AG04449 (cell line): ENCODE measurements at regions not wholly inside any gene's neighbourhood (a gene's known extent, or its start where the extent isn't known, plus 50 kb on each side); places are given as distances from the start of the nearest gene placed in this dataset.
"Not testable (repeated sequence)": the region's sequence is repeated elsewhere in the genome, so short reads cannot be mapped to it uniquely, and the experiment has no call there.

Experiments
- CTCF ChIA-PET: fragments of 350-600 bp; formaldehyde crosslinking; extraction: SDS; loops from one replicate; lab custom pipeline; 2021; ENCODE audit warnings: antibody characterized with exemption; lab: Yijun Ruan, JAX
- POLR2A ChIA-PET: fragments of 400-600, 350-600 bp; formaldehyde crosslinking; extraction: SDS; loops from one replicate; lab custom pipeline; 2020; ENCODE audit warnings: antibody characterized with exemption, inconsistent platforms; lab: Yijun Ruan, JAX
- DNase-seq: peaks from one replicate; pipeline ENCODE4 v3.0.0-alpha.2; 2010; ENCODE audit warnings: low read depth, low spot score
- H3K4me3 ChIP-seq: 2 replicates; pipeline ENCODE4 v1.5.1; 2011; ENCODE audit warnings: low read depth, mild to moderate bottlenecking, control low read depth, low read length
- CTCF ChIP-seq: IDR thresholded peaks from one replicate; pipeline ENCODE4 v1.5.1; 2011; ENCODE audit warnings: mild to moderate bottlenecking, moderate library complexity, low read length, control low read depth, inconsistent platforms; ENCODE audit not compliant: insufficient read depth; ENCODE audit errors: missing control alignments

GRCh38 chr2:132282911-132283310 lies 121.2 kb upstream of the ANKRD30BL start:
- no peak for DNase-seq
- TF ChIP-seq CTCF, result no peak
- ChIA-PET CTCF (no interaction called here), POLR2A (no interaction called here)
- no peak overlapping the region for H3K4me3 ChIP-seq

- DNase-seq, H3K4me3 ChIP-seq, CTCF ChIA-PET, POLR2A ChIA-PET: not testable (repeated sequence)
These were observed 124.6 kb upstream of the ANKRD30BL start for GRCh38 chr2:132286289-132286911.

- POLR2A ChIA-PET, CTCF ChIA-PET, H3K4me3 ChIP-seq, DNase-seq: not testable (repeated sequence)
These were observed 126.2 kb upstream of the ANKRD30BL start for GRCh38 chr2:132287910-132288309.

- CTCF ChIA-PET, POLR2A ChIA-PET, DNase-seq, H3K4me3 ChIP-seq: not testable (repeated sequence)
These were observed 127.4 kb upstream of the ANKRD30BL start for GRCh38 chr2:132289138-132289537.

- CTCF ChIA-PET, POLR2A ChIA-PET: not testable (repeated sequence)
These were observed 126.8 kb upstream of the GPR39 start for GRCh38 chr2:132289812-132290211.

GRCh38 chr2:132300592-132301378 lies 115.8 kb upstream of the GPR39 start:
- POLR2A ChIA-PET, H3K4me3 ChIP-seq, DNase-seq, CTCF ChIA-PET: not testable (repeated sequence)

More at GRCh38 chr2:132289812-132290211, 126.8 kb upstream of the GPR39 start:
- not testable (repeated sequence) for DNase-seq, H3K4me3 ChIP-seq

GRCh38 chr2:132304661-132305380 lies 111.8 kb upstream of the GPR39 start:
- DNase-seq, CTCF ChIA-PET, POLR2A ChIA-PET: not testable (repeated sequence)
- peak overlapping the region; percentile 25; the same call in 1 of the 2 replicates for H3K4me3 ChIP-seq

GRCh38 chr2:132307613-132308198 lies 108.9 kb upstream of the GPR39 start:
- H3K4me3 ChIP-seq, POLR2A ChIA-PET, CTCF ChIA-PET, DNase-seq: not testable (repeated sequence)

GRCh38 chr2:132309203-132309602 lies 107.4 kb upstream of the GPR39 start:
- DNase-seq, POLR2A ChIA-PET, CTCF ChIA-PET, H3K4me3 ChIP-seq: not testable (repeated sequence)

- CTCF ChIA-PET, DNase-seq, POLR2A ChIA-PET, H3K4me3 ChIP-seq: not testable (repeated sequence)
These were observed 101.1 kb upstream of the GPR39 start for GRCh38 chr2:132315546-132315945.

GRCh38 chr2:132317026-132317680 lies 99.5 kb upstream of the GPR39 start:
- H3K4me3 ChIP-seq, POLR2A ChIA-PET, CTCF ChIA-PET, DNase-seq: not testable (repeated sequence)

- DNase-seq, POLR2A ChIA-PET, H3K4me3 ChIP-seq, CTCF ChIA-PET: not testable (repeated sequence)
These were observed 98.1 kb upstream of the GPR39 start for GRCh38 chr2:132318481-132318880.

- DNase-seq, POLR2A ChIA-PET, CTCF ChIA-PET, H3K4me3 ChIP-seq: not testable (repeated sequence)
These were observed 92.6 kb upstream of the GPR39 start for GRCh38 chr2:132324005-132324404.

GRCh38 chr2:132332345-132333033 lies 84.1 kb upstream of the GPR39 start:
- H3K4me3 ChIP-seq, DNase-seq, POLR2A ChIA-PET, CTCF ChIA-PET: not testable (repeated sequence)
